SK-N-SH (cell line): ENCODE measurements at regions not wholly inside any gene's neighbourhood (a gene's known extent, or its start where the extent isn't known, plus 50 kb on each side); places are given as distances from the start of the nearest gene placed in this dataset.

Experiments used
- SIN3A ChIP-seq: IDR thresholded peaks from 2 replicates; pipeline ENCODE4 v1.6.1; 2012; ENCODE audit warnings: low read depth, mild to moderate bottlenecking, low read length, moderate library complexity, borderline replicate concordance
- SMC3 ChIP-seq: IDR thresholded peaks from 2 replicates; pipeline ENCODE4 v1.6.1; 2012; ENCODE audit warnings: low read depth, low read length, improper control_type of control experiment

DNA sequence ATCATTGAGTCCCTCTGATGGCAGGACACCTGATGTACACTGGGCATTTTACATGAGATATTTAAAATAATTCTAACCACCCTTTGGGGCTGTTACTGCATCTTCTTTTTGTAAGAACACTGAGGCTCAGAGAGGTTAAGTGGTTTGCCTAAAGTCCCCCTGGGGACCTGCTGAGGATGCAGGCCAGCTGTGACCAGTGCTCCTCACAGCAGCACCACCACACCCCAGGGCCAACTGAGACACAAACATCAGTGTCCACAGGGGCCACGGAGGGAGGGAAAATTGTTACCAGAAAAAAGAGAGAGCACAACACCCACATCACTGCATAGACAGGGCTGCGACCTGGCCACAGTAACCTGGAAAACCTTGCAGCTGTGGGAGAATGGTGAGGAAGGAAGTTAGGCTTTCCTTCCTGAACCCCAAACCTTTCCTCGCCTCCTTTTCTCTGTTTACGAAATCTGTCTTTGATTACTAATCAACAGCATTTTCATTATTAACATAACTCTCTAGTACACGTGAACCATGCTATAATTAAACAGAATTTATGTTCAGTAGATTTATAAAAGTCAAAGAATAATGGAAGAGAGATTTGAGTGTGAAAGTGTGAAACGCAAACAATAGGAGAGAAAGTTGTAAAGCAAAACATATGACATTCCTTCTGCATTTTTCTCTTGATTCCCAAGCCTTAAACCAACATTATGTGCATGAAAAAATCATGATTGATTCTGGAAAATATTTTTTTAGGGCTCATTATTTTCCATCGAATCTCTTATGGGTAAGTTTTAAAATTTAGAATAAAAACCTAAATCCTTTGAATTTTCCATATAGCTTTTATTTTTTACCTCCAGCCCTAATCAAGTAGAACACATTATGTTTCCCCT, 228.1 kb upstream of the DAPK1 start:
- TF ChIP-seq SMC3 (no peak), SIN3A (no peak)
